ENCODE measurements at regions not wholly inside any gene's neighbourhood (a gene's known extent, or its start where the extent isn't known, plus 50 kb on each side); places are given as distances from the start of the nearest gene placed in this dataset.

GRCh38 chr15:95937128-95937528 is 393.4 kb upstream of the NR2F2 start:
- DNase-seq (ENCODE audit: low read depth): peak; percentile 17
- no peak for TF ChIP-seq CTCF (IDR thresholded peaks at IDR 0.05; ENCODE audit: control insufficient read depth, insufficient read depth, low read depth, low read length, missing control alignments)
- H3K4me3 ChIP-seq (ENCODE audit: control insufficient read depth, low read depth, low read length): no peak overlapping the region

- no peak for TF ChIP-seq CTCF (IDR thresholded peaks at IDR 0.05; ENCODE audit: control insufficient read depth, insufficient read depth, low read depth, low read length, missing control alignments)
- DNase-seq (ENCODE audit: low read depth): no peak
- no peak overlapping the region for H3K4me3 ChIP-seq (ENCODE audit: control insufficient read depth, low read depth, low read length)
Measured at GRCh38 chr15:95940431-95940985, 390.0 kb upstream of the NR2F2 start.

GRCh38 chr15:95944193-95944592 is 386.3 kb upstream of the NR2F2 start:
- TF ChIP-seq CTCF (IDR thresholded peaks at IDR 0.05; ENCODE audit: control insufficient read depth, insufficient read depth, low read depth, low read length, missing control alignments): no peak
- DNase-seq (ENCODE audit: low read depth): no peak

GRCh38 chr15:95944661-95945255 is 385.7 kb upstream of the NR2F2 start:
- H3K4me3 ChIP-seq (ENCODE audit: control insufficient read depth, low read depth, low read length): no peak overlapping the region
- no peak for DNase-seq (ENCODE audit: low read depth)
- TF ChIP-seq CTCF (IDR thresholded peaks at IDR 0.05; ENCODE audit: control insufficient read depth, insufficient read depth, low read depth, low read length, missing control alignments): no peak

More at GRCh38 chr15:95944193-95944592, 386.3 kb upstream of the NR2F2 start:
- no peak overlapping the region for H3K4me3 ChIP-seq (ENCODE audit: control insufficient read depth, low read depth, low read length)

GRCh38 chr15:95946241-95946640 is 384.3 kb upstream of the NR2F2 start:
- no peak overlapping the region for H3K4me3 ChIP-seq (ENCODE audit: control insufficient read depth, low read depth, low read length)
- no peak for TF ChIP-seq CTCF (IDR thresholded peaks at IDR 0.05; ENCODE audit: control insufficient read depth, insufficient read depth, low read depth, low read length, missing control alignments)
- no peak for DNase-seq (ENCODE audit: low read depth)

GRCh38 chr15:95946926-95947325 is 383.6 kb upstream of the NR2F2 start:
- DNase-seq (ENCODE audit: low read depth): no peak
- H3K4me3 ChIP-seq (ENCODE audit: control insufficient read depth, low read depth, low read length): no peak overlapping the region
- no peak for TF ChIP-seq CTCF (IDR thresholded peaks at IDR 0.05; ENCODE audit: control insufficient read depth, insufficient read depth, low read depth, low read length, missing control alignments)

Data from AG09309 (cell line).